SKM-1 (cell line): ENCODE measurements at regions not wholly inside any gene's neighbourhood (a gene's known extent, or its start where the extent isn't known, plus 50 kb on each side); places are given as distances from the start of the nearest gene placed in this dataset.

Experiments
- DNase-seq: peaks from one replicate; lab custom pipeline; 2025; ENCODE audit not compliant: unreplicated experiment; lab: John Stamatoyannopoulos, UW

GRCh38 chr13:22703601-22704209, 477.1 kb upstream of the SGCG start:
- DNase-seq, result no peak

- no peak for DNase-seq
Measured at GRCh38 chr13:22707946-22708345, 472.8 kb upstream of the SGCG start.

- no peak for DNase-seq
Measured at GRCh38 chr13:22717036-22717435, 463.7 kb upstream of the SGCG start.

- no peak for DNase-seq
Measured at GRCh38 chr13:22726726-22727125, 454.1 kb upstream of the SGCG start.

GRCh38 chr13:22735011-22735995, 445.5 kb upstream of the SGCG start:
- DNase-seq, result no peak

- DNase-seq, result no peak
Measured at GRCh38 chr13:22736084-22736767, 444.6 kb upstream of the SGCG start.

- no peak for DNase-seq
Measured at GRCh38 chr13:22736768-22737092, 444.0 kb upstream of the SGCG start.

GRCh38 chr13:22738357-22738756, 442.4 kb upstream of the SGCG start:
- DNase-seq, result no peak

- DNase-seq, result no peak
Measured at GRCh38 chr13:22740264-22740663, 440.5 kb upstream of the SGCG start.

GRCh38 chr13:22744688-22745452, 435.9 kb upstream of the SGCG start:
- DNase-seq, result no peak

GRCh38 chr13:22748866-22749577, 431.8 kb upstream of the SGCG start:
- no peak for DNase-seq

- DNase-seq, result no peak
Measured at GRCh38 chr13:22749626-22750025, 431.2 kb upstream of the SGCG start.

- DNase-seq, result no peak
Measured at GRCh38 chr13:22757530-22758120, 423.2 kb upstream of the SGCG start.

GRCh38 chr13:22758245-22758644, 422.5 kb upstream of the SGCG start:
- DNase-seq, result no peak

GRCh38 chr13:22761709-22762108, 419.1 kb upstream of the SGCG start:
- DNase-seq, result no peak

GRCh38 chr13:22765547-22765946, 415.2 kb upstream of the SGCG start:
- DNase-seq, result no peak

GRCh38 chr13:22770891-22771290, 409.9 kb upstream of the SGCG start:
- no peak for DNase-seq

- DNase-seq, result no peak
Measured at GRCh38 chr13:22773465-22773864, 407.3 kb upstream of the SGCG start.

- no peak for DNase-seq
Measured at GRCh38 chr13:22776394-22777186, 404.2 kb upstream of the SGCG start.
